Glutamatergic neuron (in vitro differentiated cells): ENCODE measurements at regions not wholly inside any gene's neighbourhood (a gene's known extent, or its start where the extent isn't known, plus 50 kb on each side); places are given as distances from the start of the nearest gene placed in this dataset.
A peak's percentile ranks its signal among the peaks of the same experiment; 100 is the strongest.

ENCODE experiments used
- DNase-seq: peaks from one replicate; pipeline ENCODE4 v3.0.0; 2022
- H3K27ac Mint-ChIP-seq: one replicate; pipeline ENCODE4 v1.8.0; 2020; ENCODE audit warnings: mild to moderate bottlenecking, mixed read lengths, inconsistent platforms; ENCODE audit not compliant: unreplicated experiment
- H3K27me3 Mint-ChIP-seq: one replicate; pipeline ENCODE4 v1.8.0; 2020; ENCODE audit warnings: mild to moderate bottlenecking, moderate library complexity, mixed read lengths, inconsistent platforms; ENCODE audit not compliant: unreplicated experiment
- H3K36me3 Mint-ChIP-seq: one replicate; pipeline ENCODE4 v1.8.0; 2020; ENCODE audit warnings: mild to moderate bottlenecking, mixed read lengths, inconsistent platforms; ENCODE audit not compliant: unreplicated experiment
- H3K4me1 Mint-ChIP-seq: one replicate; pipeline ENCODE4 v1.8.0; 2020; ENCODE audit warnings: mild to moderate bottlenecking, low read depth, mixed read lengths, inconsistent platforms; ENCODE audit not compliant: unreplicated experiment
- H3K4me3 Mint-ChIP-seq: one replicate; pipeline ENCODE4 v1.8.0; 2020; ENCODE audit warnings: mild to moderate bottlenecking, mixed read lengths, inconsistent platforms; ENCODE audit not compliant: unreplicated experiment
- H3K9me3 Mint-ChIP-seq: one replicate; pipeline ENCODE4 v1.8.0; 2020; ENCODE audit warnings: mild to moderate bottlenecking, moderate library complexity, mixed read lengths, inconsistent platforms; ENCODE audit not compliant: unreplicated experiment
- TF ChIP-seq, protein P1 (sequence below): fragments of 200-600 bp; sonication (generic); IDR thresholded peaks from one replicate; pipeline ENCODE4 v1.5.0; 2021; ENCODE audit not compliant: partially characterized antibody, unreplicated experiment

DNA sequence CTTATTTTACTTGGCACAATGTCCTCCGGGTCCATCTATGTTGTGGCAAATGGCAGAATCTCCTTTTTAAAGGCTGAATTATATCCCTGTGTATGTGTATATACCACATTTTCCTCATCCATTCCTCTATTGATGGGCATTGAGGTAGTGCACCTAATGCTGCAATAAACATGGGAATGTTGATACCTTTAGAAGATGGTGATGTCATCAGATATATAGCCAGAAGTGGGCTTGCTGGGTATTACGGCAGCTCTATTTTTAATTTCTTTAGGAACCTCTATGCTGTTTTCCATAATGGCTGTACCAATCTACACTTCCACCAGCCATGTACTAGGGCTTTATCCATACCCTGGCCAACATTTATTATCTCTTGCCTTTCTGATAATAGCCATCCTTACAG lies 315.7 kb downstream of the FOXA2 start:
- TF ChIP-seq, protein P1, sequence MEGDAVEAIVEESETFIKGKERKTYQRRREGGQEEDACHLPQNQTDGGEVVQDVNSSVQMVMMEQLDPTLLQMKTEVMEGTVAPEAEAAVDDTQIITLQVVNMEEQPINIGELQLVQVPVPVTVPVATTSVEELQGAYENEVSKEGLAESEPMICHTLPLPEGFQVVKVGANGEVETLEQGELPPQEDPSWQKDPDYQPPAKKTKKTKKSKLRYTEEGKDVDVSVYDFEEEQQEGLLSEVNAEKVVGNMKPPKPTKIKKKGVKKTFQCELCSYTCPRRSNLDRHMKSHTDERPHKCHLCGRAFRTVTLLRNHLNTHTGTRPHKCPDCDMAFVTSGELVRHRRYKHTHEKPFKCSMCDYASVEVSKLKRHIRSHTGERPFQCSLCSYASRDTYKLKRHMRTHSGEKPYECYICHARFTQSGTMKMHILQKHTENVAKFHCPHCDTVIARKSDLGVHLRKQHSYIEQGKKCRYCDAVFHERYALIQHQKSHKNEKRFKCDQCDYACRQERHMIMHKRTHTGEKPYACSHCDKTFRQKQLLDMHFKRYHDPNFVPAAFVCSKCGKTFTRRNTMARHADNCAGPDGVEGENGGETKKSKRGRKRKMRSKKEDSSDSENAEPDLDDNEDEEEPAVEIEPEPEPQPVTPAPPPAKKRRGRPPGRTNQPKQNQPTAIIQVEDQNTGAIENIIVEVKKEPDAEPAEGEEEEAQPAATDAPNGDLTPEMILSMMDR: no peak
- peaks cover 2% of the 10 kb centered on the region for H3K27me3 Mint-ChIP-seq
- H3K36me3 Mint-ChIP-seq: no peaks in the 10 kb centered on the region
- H3K4me1 Mint-ChIP-seq: peaks cover 3% of the 10 kb centered on the region
- no peak overlapping the region for H3K27ac Mint-ChIP-seq
- no peak for DNase-seq
- H3K9me3 Mint-ChIP-seq: peaks cover 2% of the 10 kb centered on the region
- no peak overlapping the region for H3K4me3 Mint-ChIP-seq

- DNase-seq: no peak
- no peaks in the 10 kb centered on the region for H3K9me3 Mint-ChIP-seq
- H3K27ac Mint-ChIP-seq: no peak overlapping the region
- peaks cover 2% of the 10 kb centered on the region for H3K27me3 Mint-ChIP-seq
- H3K4me3 Mint-ChIP-seq: no peak overlapping the region
- H3K4me1 Mint-ChIP-seq: no peaks in the 10 kb centered on the region
- TF ChIP-seq, protein P1: no peak
- no peaks in the 10 kb centered on the region for H3K36me3 Mint-ChIP-seq
These were observed 319.5 kb downstream of the FOXA2 start for GRCh38 chr20:22264917-22265316.

DNA sequence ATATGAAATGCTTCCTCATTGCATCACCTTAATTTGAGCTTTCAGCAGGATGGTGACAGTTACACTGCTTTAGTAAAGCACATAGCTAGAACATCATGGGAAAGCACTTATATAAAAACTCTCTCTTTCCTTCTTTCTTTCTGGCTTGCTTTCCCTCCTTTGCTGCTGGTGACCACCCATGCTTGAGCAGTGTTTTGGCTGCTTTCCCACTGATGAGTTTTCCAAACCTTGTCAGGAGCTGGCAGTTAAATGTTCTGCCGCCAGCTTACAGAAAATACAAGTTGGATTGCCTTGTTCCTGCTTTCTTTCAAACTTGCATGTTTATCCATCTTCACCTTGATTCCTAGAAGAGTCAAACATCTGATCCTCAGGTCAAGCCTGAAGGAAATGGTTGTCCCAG lies 323.9 kb downstream of the FOXA2 start:
- TF ChIP-seq, protein P1: no peak
- no peak for DNase-seq
- Mint-ChIP-seq H3K9me3 (no peaks in the 10 kb centered on the region), H3K27me3 (no peaks in the 10 kb centered on the region), H3K27ac (no peak overlapping the region), H3K4me1 (no peaks in the 10 kb centered on the region), H3K36me3 (no peaks in the 10 kb centered on the region), H3K4me3 (no peak overlapping the region)

DNA sequence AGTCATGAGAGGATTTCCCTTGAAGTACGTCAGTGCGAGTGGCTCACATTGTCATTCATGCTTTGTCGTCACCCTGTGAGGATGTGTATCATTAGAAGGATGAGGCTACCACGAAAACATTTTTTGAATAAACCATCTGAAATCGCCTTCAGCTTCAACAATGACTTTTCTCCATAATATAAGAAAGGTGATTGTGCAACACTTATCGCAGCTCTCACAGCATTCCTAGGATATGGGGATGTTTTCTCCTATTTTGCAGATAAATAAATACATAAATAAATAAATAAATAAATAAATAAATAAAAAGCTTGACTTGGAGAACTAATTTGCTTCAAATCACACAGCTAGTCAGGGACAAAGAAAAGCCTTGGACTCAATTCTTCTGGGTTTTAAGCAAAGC lies 326.5 kb downstream of the FOXA2 start:
- Mint-ChIP-seq H3K4me1 (no peaks in the 10 kb centered on the region), H3K36me3 (no peaks in the 10 kb centered on the region), H3K27ac (no peak overlapping the region), H3K9me3 (no peaks in the 10 kb centered on the region), H3K4me3 (no peak overlapping the region), H3K27me3 (no peaks in the 10 kb centered on the region)
- no peak for DNase-seq
- TF ChIP-seq, protein P1: no peak

- H3K4me3 Mint-ChIP-seq: no peak overlapping the region
- DNase-seq: peak; percentile 45
- H3K4me1 Mint-ChIP-seq: no peaks in the 10 kb centered on the region
- H3K9me3 Mint-ChIP-seq: no peaks in the 10 kb centered on the region
- no peaks in the 10 kb centered on the region for H3K27me3 Mint-ChIP-seq
- TF ChIP-seq, protein P1: peak; percentile 60
- no peak overlapping the region for H3K27ac Mint-ChIP-seq
- no peaks in the 10 kb centered on the region for H3K36me3 Mint-ChIP-seq
These were observed 336.2 kb downstream of the FOXA2 start for GRCh38 chr20:22248051-22248667.
